ENCODE measurements at regions not wholly inside any gene's neighbourhood (a gene's known extent, or its start where the extent isn't known, plus 50 kb on each side); places are given as distances from the start of the nearest gene placed in this dataset.

GRCh38 chr3:54065140-54065539 lies 57.2 kb upstream of the CACNA2D3 start:
- no peak overlapping the region for H3K4me3 ChIP-seq (ENCODE audit: low read depth in 1 of 2, low read length in 1 of 2)
- no peak overlapping the region for H3K27ac ChIP-seq
- H3K36me3 ChIP-seq, result no peaks in the 10 kb centered on the region
- no peaks in the 10 kb centered on the region for H3K4me1 ChIP-seq (ENCODE audit: control insufficient read depth in 1 of 2, insufficient read depth in 1 of 2, low read depth in 1 of 2, low read length in 1 of 2)
- TF ChIP-seq CTCF (IDR thresholded peaks at IDR 0.05), result no peak
- H3K27me3 ChIP-seq, result no peaks in the 10 kb centered on the region
- peaks cover 3% of the 10 kb centered on the region for H3K9me3 ChIP-seq

DNA sequence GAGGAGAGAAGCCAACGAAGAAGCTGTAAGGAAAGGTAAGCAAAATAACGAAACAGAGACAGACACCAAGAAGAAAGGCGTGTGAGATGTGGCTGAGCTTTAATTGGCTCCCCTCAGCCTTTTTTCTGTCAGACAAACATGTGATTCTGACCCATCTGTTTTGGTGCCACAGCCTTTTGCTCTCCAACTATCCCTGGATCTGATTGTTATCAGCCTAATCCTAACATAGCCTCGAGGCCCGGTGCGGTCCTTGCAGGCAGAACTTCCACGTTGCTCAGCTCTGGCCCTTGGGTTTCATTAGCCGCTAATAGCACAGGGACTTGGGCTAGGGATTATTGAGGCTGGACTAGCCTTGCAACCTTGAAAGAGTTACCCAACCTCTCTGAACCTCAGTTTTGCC lies 57.9 kb upstream of the CACNA2D3 start:
- H3K36me3 ChIP-seq, result no peaks in the 10 kb centered on the region
- no peak overlapping the region for H3K4me3 ChIP-seq (ENCODE audit: low read depth in 1 of 2, low read length in 1 of 2)
- no peaks in the 10 kb centered on the region for H3K9me3 ChIP-seq
- no peaks in the 10 kb centered on the region for H3K4me1 ChIP-seq (ENCODE audit: control insufficient read depth in 1 of 2, insufficient read depth in 1 of 2, low read depth in 1 of 2, low read length in 1 of 2)
- no peak for TF ChIP-seq CTCF (IDR thresholded peaks at IDR 0.05)
- H3K27me3 ChIP-seq, result no peaks in the 10 kb centered on the region
- no peak overlapping the region for H3K27ac ChIP-seq

GRCh38 chr3:54062546-54062945 lies 59.8 kb upstream of the CACNA2D3 start:
- no peak for TF ChIP-seq CTCF (IDR thresholded peaks at IDR 0.05)
- Histone ChIP-seq H3K27me3 (no peaks in the 10 kb centered on the region), H3K9me3 (no peaks in the 10 kb centered on the region), H3K4me1 (ENCODE audit: control insufficient read depth in 1 of 2, insufficient read depth in 1 of 2, low read depth in 1 of 2, low read length in 1 of 2) (no peaks in the 10 kb centered on the region), H3K36me3 (no peaks in the 10 kb centered on the region), H3K27ac (no peak overlapping the region), H3K4me3 (ENCODE audit: low read depth in 1 of 2, low read length in 1 of 2) (no peak overlapping the region)

GRCh38 chr3:54056521-54056920 lies 65.8 kb upstream of the CACNA2D3 start:
- H3K27ac ChIP-seq, result no peak overlapping the region
- no peaks in the 10 kb centered on the region for H3K9me3 ChIP-seq
- no peak for TF ChIP-seq CTCF (IDR thresholded peaks at IDR 0.05)
- H3K27me3 ChIP-seq, result no peaks in the 10 kb centered on the region
- no peak overlapping the region for H3K4me3 ChIP-seq (ENCODE audit: low read depth in 1 of 2, low read length in 1 of 2)
- no peaks in the 10 kb centered on the region for H3K36me3 ChIP-seq
- no peaks in the 10 kb centered on the region for H3K4me1 ChIP-seq (ENCODE audit: control insufficient read depth in 1 of 2, insufficient read depth in 1 of 2, low read depth in 1 of 2, low read length in 1 of 2)

DNA sequence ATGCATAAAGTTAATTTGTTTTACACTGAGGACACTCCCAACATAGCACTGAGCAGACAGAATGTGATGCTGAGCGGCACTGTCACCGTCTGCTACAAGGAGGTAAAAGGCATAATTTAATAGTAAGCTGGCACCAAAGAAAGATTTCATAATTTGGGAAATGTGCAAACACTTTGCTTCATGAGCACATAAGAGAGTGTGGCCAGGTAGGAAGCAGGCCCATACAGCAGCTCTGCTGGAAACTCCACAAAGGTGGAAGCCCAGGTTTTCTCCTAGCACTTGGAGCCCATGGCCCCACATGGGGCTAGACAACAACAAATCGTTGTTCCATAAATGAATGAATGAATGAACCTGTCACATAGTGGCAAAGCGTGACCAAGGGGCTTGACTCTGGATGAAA lies 68.5 kb upstream of the CACNA2D3 start:
- Histone ChIP-seq H3K4me1 (ENCODE audit: control insufficient read depth in 1 of 2, insufficient read depth in 1 of 2, low read depth in 1 of 2, low read length in 1 of 2) (no peaks in the 10 kb centered on the region), H3K4me3 (ENCODE audit: low read depth in 1 of 2, low read length in 1 of 2) (no peak overlapping the region), H3K9me3 (no peaks in the 10 kb centered on the region), H3K27ac (no peak overlapping the region), H3K27me3 (no peaks in the 10 kb centered on the region), H3K36me3 (no peaks in the 10 kb centered on the region)
- no peak for TF ChIP-seq CTCF (IDR thresholded peaks at IDR 0.05)

DNA sequence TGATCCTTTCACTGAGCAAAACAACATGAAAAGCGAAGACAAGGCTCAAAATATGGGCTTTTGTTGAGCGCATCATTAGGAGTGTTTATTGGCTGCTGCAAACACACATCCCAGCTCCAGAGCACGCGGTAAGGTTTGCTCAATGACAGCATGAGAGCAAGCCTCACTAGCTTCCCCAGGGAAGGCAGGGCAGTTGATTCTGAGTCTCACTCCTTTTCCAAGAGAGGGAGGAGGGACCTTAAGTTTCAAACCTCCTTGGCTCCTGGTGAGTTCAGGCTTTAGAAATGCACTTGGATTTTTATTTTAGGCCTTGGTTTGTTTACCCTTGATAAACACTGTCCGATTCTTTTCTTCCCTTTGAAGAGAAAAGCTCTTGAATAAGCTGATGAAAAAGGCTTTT lies 69.1 kb upstream of the CACNA2D3 start:
- Histone ChIP-seq H3K27ac (no peak overlapping the region), H3K4me1 (ENCODE audit: control insufficient read depth in 1 of 2, insufficient read depth in 1 of 2, low read depth in 1 of 2, low read length in 1 of 2) (no peaks in the 10 kb centered on the region), H3K9me3 (no peaks in the 10 kb centered on the region), H3K36me3 (no peaks in the 10 kb centered on the region), H3K4me3 (ENCODE audit: low read depth in 1 of 2, low read length in 1 of 2) (no peak overlapping the region), H3K27me3 (no peaks in the 10 kb centered on the region)
- no peak for TF ChIP-seq CTCF (IDR thresholded peaks at IDR 0.05)

All from neutrophil (primary cell).